ENCODE measurements at regions not wholly inside any gene's neighbourhood (a gene's known extent, or its start where the extent isn't known, plus 50 kb on each side); places are given as distances from the start of the nearest gene placed in this dataset.

GRCh38 chr11:134591338-134591737 is 179.3 kb upstream of the B3GAT1 start:
- no peak overlapping the region for H3K9ac ChIP-seq (replicated peaks in 1 of 4; ENCODE audit: extremely low read depth in 1 of 4, low read depth in 3 of 4, low read length in 3 of 4)
- no peak overlapping the region for H3K27ac ChIP-seq (ENCODE audit: low read depth, low read length)
- no peak overlapping the region for H3K56ac ChIP-seq (replicated peaks; ENCODE audit: insufficient read length, low read depth, low read length)
- no peak overlapping the region for H4K8ac ChIP-seq (ENCODE audit: extremely low read depth, insufficient read depth, low read length)
- H4K20me1 ChIP-seq (replicated peaks in 1 of 2; ENCODE audit: control insufficient read depth in 1 of 2, insufficient read depth in 2 of 2, low read length in 2 of 2), result peaks cover 0 to 1% of the 10 kb centered on the region in 2 experiments
- DNase-seq (ENCODE audit: low read depth in 1 of 2, low spot score in 2 of 2), result no peak
- TF ChIP-seq SP1 (IDR thresholded peaks at IDR 0.05; ENCODE audit: low read depth, low read length) (no peak), RBBP5 (IDR thresholded peaks at IDR 0.05; ENCODE audit: borderline replicate concordance, low read depth, low read length) (no peak), CEBPB (IDR thresholded peaks at IDR 0.05; ENCODE audit: low read depth, low read length) (no peak), SIN3A (conservative IDR thresholded peaks at IDR 0.05 in 1 of 2, IDR thresholded peaks at IDR 0.05 in 1 of 2; ENCODE audit: low read depth in 1 of 2, low read length in 2 of 2) (no peak)
- H3K23me2 ChIP-seq (ENCODE audit: low read depth, low read length), result no peaks in the 10 kb centered on the region
- no peak overlapping the region for H4K91ac ChIP-seq (replicated peaks; ENCODE audit: insufficient read length, low read length)
- H3K9me3 ChIP-seq (ENCODE audit: insufficient read depth in 2 of 2, low read depth in 1 of 2, low read length in 1 of 2), result no peaks in the 10 kb centered on the region
- H2BK12ac ChIP-seq (ENCODE audit: low read depth, low read length), result no peak overlapping the region
- FAIRE-seq, result no peak
- ChIA-PET POLR2A (ENCODE audit: partially characterized antibody) (no interaction called here), CTCF (ENCODE audit: partially characterized antibody) (interaction anchor here (0.7 to 1.6 kb wide), 13 partner anchors 12 to 321 kb away, joined by 3 to 5 read pairs (median 3); no protein-coding TSS in a partner anchor)
- no peaks in the 10 kb centered on the region for H3K79me2 ChIP-seq (ENCODE audit: control insufficient read depth in 1 of 2, insufficient read depth in 2 of 2, low read length in 2 of 2)
- H2AFZ ChIP-seq (ENCODE audit: low read length), result no peak overlapping the region
- H3K36me3 ChIP-seq (ENCODE audit: control insufficient read depth in 2 of 4, insufficient read depth in 4 of 4, low read length in 3 of 4), result no peaks in the 10 kb centered on the region
- no peak overlapping the region for H3K18ac ChIP-seq (ENCODE audit: extremely low read depth, low read length)
- H2BK120ac ChIP-seq (replicated peaks; ENCODE audit: low read depth, low read length), result no peak overlapping the region
- no peaks in the 10 kb centered on the region for H3K4me1 ChIP-seq (replicated peaks in 1 of 4; ENCODE audit: control insufficient read depth in 3 of 4, insufficient read depth in 4 of 4, low read length in 3 of 4)
- no peak overlapping the region for H3K4me3 ChIP-seq (ENCODE audit: extremely low read depth in 1 of 4, insufficient read depth in 2 of 4, low read depth in 3 of 4, low read length in 4 of 4)
- H2BK15ac ChIP-seq (ENCODE audit: low read length), result no peak overlapping the region
- no peak overlapping the region for H3K4me2 ChIP-seq (ENCODE audit: insufficient read depth in 1 of 2, low read depth in 2 of 2, low read length in 2 of 2)
- H2BK5ac ChIP-seq (ENCODE audit: low read depth, low read length), result no peak overlapping the region
- no peaks in the 10 kb centered on the region; a peak in 2 of 7 replicates for H3K27me3 ChIP-seq (replicated peaks in 1 of 4; ENCODE audit: control insufficient read depth in 3 of 4, extremely low read depth in 1 of 4, insufficient read depth in 3 of 4, low read length in 3 of 4)
- no peak overlapping the region for H2AK5ac ChIP-seq (ENCODE audit: low read depth, low read length)
- H3K79me1 ChIP-seq (ENCODE audit: low read depth, low read length), result no peaks in the 10 kb centered on the region
- no peak overlapping the region for H3K14ac ChIP-seq (ENCODE audit: insufficient read length)
- WGBS, 2 experiments (ENCODE audit: extremely low coverage in 1 of 2, insufficient coverage in 1 of 2, insufficient read length in 1 of 2, insufficient replicate concordance in 2 of 2, low coverage in 1 of 2, low lambda C conversion rate in 2 of 2, missing lambda C conversion rate in 1 of 2), result 82% methylated on average over 3 of the region's 3 CpGs; no CpG with 5 or more reads in 1 of the 2 experiments
- no peak overlapping the region for H3K4ac ChIP-seq (replicated peaks; ENCODE audit: insufficient read length, low read depth, low read length)
- H2BK20ac ChIP-seq (ENCODE audit: low read length), result no peak overlapping the region
- H3K23ac ChIP-seq (ENCODE audit: insufficient read length), result no peak overlapping the region
- H4K5ac ChIP-seq (ENCODE audit: insufficient read length, low read depth, low read length), result no peak overlapping the region
